GM12878 (cell line): ENCODE measurements at regions not wholly inside any gene's neighbourhood (a gene's known extent, or its start where the extent isn't known, plus 50 kb on each side); places are given as distances from the start of the nearest gene placed in this dataset.

Experiments
- ATAC-seq: fragments of 200-7000 bp; cut with Tn5 transposase; 3 replicates; pipeline ENCODE4 v1.9.1; 2020; ENCODE audit warnings: mild to moderate bottlenecking, moderate library complexity
- BruUV-seq: library from RNA; stranded (reverse); fragments of 400-500 nt; replicated peaks from 2 replicates; lab custom pipeline; 2021; lab: Mats Ljungman, UMichigan
- CTCF ChIA-PET: fragments of 300-600 bp; sonication (Branson Sonifier 250); formaldehyde crosslinking; extraction: SDS; loops from one replicate; lab custom pipeline; 2021; ENCODE audit warnings: inconsistent platforms; lab: Yijun Ruan, JAX
- POLR2A ChIA-PET: fragments of 350-600 bp; formaldehyde crosslinking; extraction: SDS; loops from one replicate; lab custom pipeline; 2021; ENCODE audit warnings: inconsistent platforms; lab: Charles Lee
- RAD21 ChIA-PET: fragments of 300-600 bp; sonication (Branson Sonifier 250); formaldehyde crosslinking; loops from one replicate; lab custom pipeline; 2023; ENCODE audit warnings: antibody characterized with exemption; ENCODE audit not compliant: unreplicated experiment; lab: Charles Lee
- SMC1A ChIA-PET: fragments of 300-600 bp; sonication (Branson Sonifier 250); formaldehyde crosslinking; loops from one replicate; lab custom pipeline; 2023; ENCODE audit not compliant: unreplicated experiment, uncharacterized antibody; lab: Charles Lee
- DNase-seq: peaks from one replicate; pipeline ENCODE4 v3.0.0-alpha.2; 2011; ENCODE audit warnings: low read depth, low spot score
- FAIRE-seq: peaks from 3 replicates; lab custom pipeline; 2011; peaks lifted over from hg19 to GRCh38; lab: Jason Lieb, UNC
- H2AFZ ChIP-seq: 2 replicates; pipeline ENCODE4 v1.6.0; 2011; ENCODE audit warnings: low read depth, low read length, control low read depth; ENCODE audit not compliant: control insufficient read depth
- H3K27ac ChIP-seq: 2 replicates; pipeline ENCODE4 v1.5.1; 2011; ENCODE audit warnings: control low read depth; ENCODE audit not compliant: control insufficient read depth, insufficient read depth
- H3K27me3 ChIP-seq, 2 experiments: replicated peaks in 1 of 2; 2 replicates each; pipeline versions ENCODE4 v1.6.0 to v1.6.1; 2011; ENCODE audit warnings: low read length in 1 of 2; ENCODE audit not compliant: control insufficient read depth in 2 of 2, insufficient read depth in 2 of 2
- H3K36me3 ChIP-seq, 2 experiments: 2 replicates each; pipeline ENCODE4 v1.5.1; 2011; ENCODE audit warnings: low read length in 1 of 2; ENCODE audit not compliant: control insufficient read depth in 2 of 2, insufficient read depth in 2 of 2
- H3K4me1 ChIP-seq: 2 replicates; pipeline ENCODE4 v1.6.1; 2011; ENCODE audit warnings: mild to moderate bottlenecking, low read length, moderate library complexity, mixed read lengths; ENCODE audit not compliant: control insufficient read depth, insufficient read depth
- H3K4me2 ChIP-seq: 2 replicates; pipeline ENCODE4 v1.6.0; 2011; ENCODE audit warnings: control low read depth; ENCODE audit not compliant: control insufficient read depth, insufficient read depth
- H3K4me3 ChIP-seq: fragments of 200-600 bp; sonication (generic); 2 replicates; pipeline ENCODE4 v1.5.1; 2016
- H3K79me2 ChIP-seq: 2 replicates; pipeline ENCODE4 v1.6.0; 2011; ENCODE audit warnings: low read length; ENCODE audit not compliant: control insufficient read depth, insufficient read depth
- H3K9ac ChIP-seq: 2 replicates; pipeline ENCODE4 v1.8.0; 2011; ENCODE audit warnings: low read length, control low read depth, mixed read lengths; ENCODE audit not compliant: control insufficient read depth, insufficient read depth
- H3K9me3 ChIP-seq: replicated peaks from 3 replicates; pipeline ENCODE4 v1.5.1; 2011; ENCODE audit warnings: mild to moderate bottlenecking, low read length; ENCODE audit not compliant: control insufficient read depth, insufficient read depth
- H4K20me1 ChIP-seq: 2 replicates; pipeline ENCODE4 v1.6.0; 2011; ENCODE audit not compliant: control insufficient read depth, insufficient read depth
- BMI1 ChIP-seq: fragments of 450-650 bp; IDR thresholded peaks from 2 replicates; pipeline ENCODE4 v1.6.1; 2016; ENCODE audit warnings: mild to moderate bottlenecking, moderate library complexity, borderline replicate concordance
- BRCA1 ChIP-seq: IDR thresholded peaks from 2 replicates; pipeline ENCODE4 v1.6.1; 2011; ENCODE audit warnings: low read depth, low read length, improper control_type of control experiment
- CHD2 ChIP-seq: IDR thresholded peaks from 2 replicates; pipeline ENCODE4 v1.6.1; 2011; ENCODE audit warnings: low read depth, low read length, improper control_type of control experiment, borderline replicate concordance
- CREB1 ChIP-seq: IDR thresholded peaks from 2 replicates; pipeline ENCODE4 v1.6.1; 2012; ENCODE audit warnings: low read depth, mild to moderate bottlenecking, inconsistent platforms
- FOS ChIP-seq: IDR thresholded peaks from 3 replicates; pipeline ENCODE4 v1.6.1; 2011; ENCODE audit warnings: borderline replicate concordance; ENCODE audit not compliant: insufficient read length; ENCODE audit errors: extremely low read depth
- NFYA ChIP-seq: IDR thresholded peaks from 2 replicates; pipeline ENCODE4 v1.6.1; 2011; ENCODE audit warnings: low read depth, mild to moderate bottlenecking, low read length, improper control_type of control experiment, borderline replicate concordance
- NR2C1 ChIP-seq: fragments of 450-650 bp; IDR thresholded peaks from 2 replicates; pipeline ENCODE4 v1.6.1; 2017; ENCODE audit warnings: antibody characterized with exemption, mild to moderate bottlenecking, moderate library complexity
- POLR2A ChIP-seq: IDR thresholded peaks from 2 replicates; pipeline ENCODE4 v1.6.1; 2011; ENCODE audit warnings: low read depth, mild to moderate bottlenecking, low read length
- POLR2AphosphoS2 ChIP-seq: IDR thresholded peaks from 2 replicates; pipeline ENCODE4 v1.6.1; 2011; ENCODE audit warnings: low read depth, mild to moderate bottlenecking, low read length, improper control_type of control experiment, moderate library complexity
- RAD21 ChIP-seq: IDR thresholded peaks from 2 replicates; pipeline ENCODE4 v1.6.1; 2011; ENCODE audit warnings: mild to moderate bottlenecking, low read depth, low read length, moderate library complexity; ENCODE audit not compliant: insufficient read depth
- RB1 ChIP-seq: fragments of 450-650 bp; formaldehyde crosslinking; IDR thresholded peaks from 2 replicates; pipeline ENCODE4 v1.6.1; 2017; ENCODE audit warnings: mild to moderate bottlenecking, borderline replicate concordance
- SIN3A ChIP-seq: IDR thresholded peaks from 2 replicates; pipeline ENCODE4 v1.6.1; 2012; ENCODE audit warnings: low read depth, low read length, improper control_type of control experiment
- SMC3 ChIP-seq: IDR thresholded peaks from 2 replicates; pipeline ENCODE4 v1.6.1; 2011; ENCODE audit warnings: low read length, improper control_type of control experiment, borderline replicate concordance
- USF2 ChIP-seq: IDR thresholded peaks from 2 replicates; pipeline ENCODE4 v1.6.1; 2011; ENCODE audit warnings: low read depth, low read length, improper control_type of control experiment, borderline replicate concordance
- YY1 ChIP-seq: IDR thresholded peaks from 2 replicates; pipeline ENCODE4 v1.6.1; 2011; ENCODE audit warnings: low read depth, mild to moderate bottlenecking, low read length
- ZNF217 ChIP-seq: fragments of 450-650 bp; IDR thresholded peaks from 2 replicates; pipeline ENCODE4 v1.6.1; 2017; ENCODE audit warnings: antibody characterized with exemption, mild to moderate bottlenecking
- ZNF274 ChIP-seq: IDR thresholded peaks from one replicate; pipeline ENCODE4 v1.8.0; 2011; ENCODE audit not compliant: insufficient read length, insufficient read depth
- WGBS: methylation state at CpG from one replicate; pipeline ENCODE4 v1.1.6; 2016; ENCODE audit warnings: low lambda C conversion rate; ENCODE audit not compliant: insufficient replicate concordance, insufficient coverage; ENCODE audit errors: missing lambda C conversion rate; 5-methylcytosine and 5-hydroxymethylcytosine counted together
- in situ Hi-C: fragments of 300-500 bp; cut with MboI; formaldehyde crosslinking; loops from 9 replicates; pipeline ENCODE4 v1.14.3; 2018; ENCODE audit warnings: mixed read lengths
- intact Hi-C: fragments of 100-400 bp; cut with micrococcal nuclease; formaldehyde crosslinking; loops from one replicate; pipeline ENCODE4 v1.14.2; 2022; ENCODE audit not compliant: unreplicated experiment

DNA sequence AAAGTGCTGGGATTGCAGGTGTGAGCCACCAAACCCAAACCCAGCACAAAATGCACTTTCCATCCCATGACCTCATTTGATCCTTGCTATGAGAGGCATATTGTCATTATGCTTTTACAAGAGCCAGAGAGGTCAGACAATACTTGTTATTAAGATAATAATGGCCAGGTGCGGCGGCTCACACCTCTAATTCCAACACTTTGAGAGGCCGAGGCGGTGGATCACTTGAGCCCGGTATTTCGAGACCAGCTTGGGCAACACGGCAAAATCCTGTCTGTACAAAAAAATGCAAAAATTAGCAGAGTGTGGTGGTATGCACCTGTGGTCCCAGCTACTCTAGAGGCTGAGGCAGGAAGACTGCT, 55.9 kb upstream of the IL17B start:
- Histone ChIP-seq H3K9ac (no peak overlapping the region), H3K79me2 (no peaks in the 10 kb centered on the region), H4K20me1 (no peaks in the 10 kb centered on the region), H3K4me3 (no peak overlapping the region), H3K36me3 (no peaks in the 10 kb centered on the region), H3K9me3 (no peaks in the 10 kb centered on the region; the same call in 2 of the 3 replicates), H3K27me3 (peaks cover 0 to 5% of the 10 kb centered on the region in 2 experiments; a peak in 3 of 4 replicates), H3K4me2 (no peak overlapping the region), H2AFZ (no peak overlapping the region), H3K4me1 (no peaks in the 10 kb centered on the region), H3K27ac (no peak overlapping the region)
- in situ Hi-C loops (no loop called here), intact Hi-C loops (no loop called here)
- no peak for FAIRE-seq
- ChIA-PET SMC1A (interaction anchor here (1.0 to 8.1 kb wide), 9 partner anchors 40 to 183 kb away, joined by 3 to 52 read pairs (median 4); partner anchors contain the start of genes CSNK1A1 and IL17B), CTCF (interaction anchor here (0.8 to 5.8 kb wide), 28 partner anchors 8 to 424 kb away, joined by 3 to 137 read pairs (median 6); partner anchors contain the start of genes CSNK1A1, GRPEL2, IL17B and PCYOX1L), POLR2A (interaction anchor here (0.6 kb wide), 1 partner anchor 10 kb away, joined by 3 read pairs; no protein-coding TSS in a partner anchor), RAD21 (interaction anchor here (0.8 to 3.5 kb wide), 8 partner anchors 11 to 131 kb away, joined by 3 to 22 read pairs (median 4); partner anchors contain the start of gene IL17B)
- DNase-seq: no peak
- 42% methylated on average over 7 of the region's 7 CpGs for WGBS
- no TSS peak for BruUV-seq
- TF ChIP-seq SIN3A: no peak
- TF ChIP-seq BMI1: no peak
- TF ChIP-seq FOS: no peak
- TF ChIP-seq NR2C1: no peak
- ATAC-seq: no peak

- Histone ChIP-seq H3K4me1 (no peaks in the 10 kb centered on the region), H4K20me1 (no peaks in the 10 kb centered on the region), H3K4me3 (no peak overlapping the region), H3K9me3 (no peaks in the 10 kb centered on the region; the same call in 2 of the 3 replicates), H3K27me3 (peaks cover 0 to 5% of the 10 kb centered on the region in 2 experiments; a peak in 3 of 4 replicates), H2AFZ (no peak overlapping the region), H3K9ac (no peak overlapping the region), H3K79me2 (no peaks in the 10 kb centered on the region), H3K4me2 (no peak overlapping the region), H3K36me3 (no peaks in the 10 kb centered on the region), H3K27ac (no peak overlapping the region)
- no TSS peak for BruUV-seq
- DNase-seq: no peak
- WGBS: 16% methylated on average over 7 of the region's 7 CpGs
- intact Hi-C loops: loop anchor here (1.0 kb wide), 2 partner anchors 52 to 117 kb away; no protein-coding TSS in a partner anchor
- ChIA-PET CTCF (interaction anchor here (0.6 to 5.8 kb wide), 35 partner anchors 9 to 518 kb away, joined by 3 to 137 read pairs (median 5); partner anchors contain the start of genes CSNK1A1, GRPEL2, IL17B and PCYOX1L), POLR2A (no interaction called here), SMC1A (interaction anchor here (1.0 to 8.1 kb wide), 13 partner anchors 9 to 184 kb away, joined by 3 to 52 read pairs (median 4); partner anchors contain the start of genes CSNK1A1 and IL17B), RAD21 (interaction anchor here (1.0 to 3.5 kb wide), 10 partner anchors 11 to 184 kb away, joined by 3 to 22 read pairs (median 4); partner anchors contain the start of gene IL17B)
- in situ Hi-C loops: no loop called here
- FAIRE-seq: peak; percentile 31
- peak; percentile 75 for ATAC-seq
- TF ChIP-seq SMC3: peak; percentile 65; the same call in 1 of the 2 replicates
- TF ChIP-seq CREB1: no peak
- no peak for TF ChIP-seq POLR2A
- no peak for TF ChIP-seq CHD2
- no peak for TF ChIP-seq BRCA1
- TF ChIP-seq RAD21: peak; percentile 52
- TF ChIP-seq POLR2AphosphoS2: peak; percentile 32; the same call in 1 of the 2 replicates
- no peak for TF ChIP-seq ZNF217
- no peak for TF ChIP-seq ZNF274
- no peak for TF ChIP-seq NFYA
- TF ChIP-seq USF2: no peak
- TF ChIP-seq NR2C1: no peak
- no peak for TF ChIP-seq YY1
- no peak for TF ChIP-seq RB1
Observed at GRCh38 chr5:149434162-149435014, 55.3 kb upstream of the IL17B start.
